Eye (tissue), 1 donor: ENCODE measurements at regions not wholly inside any gene's neighbourhood (a gene's known extent, or its start where the extent isn't known, plus 50 kb on each side); places are given as distances from the start of the nearest gene placed in this dataset.
A peak's percentile ranks its signal among the peaks of the same experiment; 100 is the strongest.
"Not testable (repeated sequence)": the region's sequence is repeated elsewhere in the genome, so short reads cannot be mapped to it uniquely, and the experiment has no call there.

ENCODE experiments used
- DNase-seq: peaks from one replicate; pipeline ENCODE4 v3.0.0-alpha.2; 2015

GRCh38 chr6:134599079-134599478 is 281.2 kb upstream of the SGK1 start:
- DNase-seq, result no peak

GRCh38 chr6:134596191-134596590 is 278.3 kb upstream of the SGK1 start:
- no peak for DNase-seq

- DNase-seq, result no peak
Observed at GRCh38 chr6:134594881-134595280, 277.0 kb upstream of the SGK1 start.

GRCh38 chr6:134593887-134594286 is 276.0 kb upstream of the SGK1 start:
- no peak for DNase-seq

- DNase-seq, result peak; percentile 9
Observed at GRCh38 chr6:134593442-134593841, 275.5 kb upstream of the SGK1 start.

- DNase-seq, result no peak
Observed at GRCh38 chr6:134593024-134593423, 275.1 kb upstream of the SGK1 start.

GRCh38 chr6:134590449-134590848 is 272.5 kb upstream of the SGK1 start:
- peak; percentile 4 for DNase-seq

- DNase-seq, result no peak
Observed at GRCh38 chr6:134590004-134590403, 272.1 kb upstream of the SGK1 start.

- DNase-seq, result peak; percentile 16
Observed at GRCh38 chr6:134589512-134589911, 271.6 kb upstream of the SGK1 start.

- DNase-seq, result no peak
Observed at GRCh38 chr6:134588267-134588666, 270.4 kb upstream of the SGK1 start.

GRCh38 chr6:134585517-134585873 is 267.6 kb upstream of the SGK1 start:
- no peak for DNase-seq

- DNase-seq, result no peak
Observed at GRCh38 chr6:134584847-134585516, 267.1 kb upstream of the SGK1 start.

- no peak for DNase-seq
Observed at GRCh38 chr6:134577998-134578397, 260.1 kb upstream of the SGK1 start.

GRCh38 chr6:134575221-134575620 is 257.3 kb upstream of the SGK1 start:
- DNase-seq, result no peak

GRCh38 chr6:134574491-134574890 is 256.6 kb upstream of the SGK1 start:
- no peak for DNase-seq

GRCh38 chr6:134569996-134570395 is 252.1 kb upstream of the SGK1 start:
- not testable (repeated sequence) for DNase-seq

GRCh38 chr6:134564705-134565104 is 246.8 kb upstream of the SGK1 start:
- no peak for DNase-seq

GRCh38 chr6:134560019-134560418 is 242.1 kb upstream of the SGK1 start:
- no peak for DNase-seq

GRCh38 chr6:134557509-134557908 is 239.6 kb upstream of the SGK1 start:
- no peak for DNase-seq

GRCh38 chr6:134555672-134556071 is 237.8 kb upstream of the SGK1 start:
- DNase-seq, result no peak

GRCh38 chr6:134553936-134554335 is 236.0 kb upstream of the SGK1 start:
- DNase-seq, result no peak

- DNase-seq, result peak; percentile 14
Observed at GRCh38 chr6:134551245-134551960, 233.5 kb upstream of the SGK1 start.

GRCh38 chr6:134550604-134551003 is 232.7 kb upstream of the SGK1 start:
- no peak for DNase-seq

GRCh38 chr6:134549854-134550253 is 231.9 kb upstream of the SGK1 start:
- no peak for DNase-seq
